ENCODE measurements at regions not wholly inside any gene's neighbourhood (a gene's known extent, or its start where the extent isn't known, plus 50 kb on each side); places are given as distances from the start of the nearest gene placed in this dataset.

GRCh38 chr3:154059833-154060232 lies 61.4 kb upstream of the ARHGEF26 start:
- TF ChIP-seq CTCF (IDR thresholded peaks at IDR 0.05; ENCODE audit: unreplicated experiment), result no peak
- no peaks in the 10 kb centered on the region for H3K9me3 Mint-ChIP-seq (ENCODE audit: low read depth, unreplicated experiment)
- BruUV-seq (replicated peaks), result no TSS peak
- CTCF ChIA-PET, result interaction anchor here (1.1 kb wide), 1 partner anchor 31 kb away, joined by 3 read pairs; no protein-coding TSS in a partner anchor
- no peaks in the 10 kb centered on the region for H3K27me3 Mint-ChIP-seq (ENCODE audit: unreplicated experiment)
- H3K4me1 Mint-ChIP-seq (ENCODE audit: low read depth, unreplicated experiment), result no peaks in the 10 kb centered on the region
- H3K4me3 Mint-ChIP-seq (ENCODE audit: low read depth, unreplicated experiment), result no peak overlapping the region
- DNase-seq, result peak; percentile 23
- intact Hi-C loops (cut with micrococcal nuclease; ENCODE audit: unreplicated experiment), result no loop called here
- no peak overlapping the region for H3K27ac Mint-ChIP-seq (ENCODE audit: unreplicated experiment)
- H3K36me3 Mint-ChIP-seq (ENCODE audit: insufficient read depth, unreplicated experiment), result no peaks in the 10 kb centered on the region

DNA sequence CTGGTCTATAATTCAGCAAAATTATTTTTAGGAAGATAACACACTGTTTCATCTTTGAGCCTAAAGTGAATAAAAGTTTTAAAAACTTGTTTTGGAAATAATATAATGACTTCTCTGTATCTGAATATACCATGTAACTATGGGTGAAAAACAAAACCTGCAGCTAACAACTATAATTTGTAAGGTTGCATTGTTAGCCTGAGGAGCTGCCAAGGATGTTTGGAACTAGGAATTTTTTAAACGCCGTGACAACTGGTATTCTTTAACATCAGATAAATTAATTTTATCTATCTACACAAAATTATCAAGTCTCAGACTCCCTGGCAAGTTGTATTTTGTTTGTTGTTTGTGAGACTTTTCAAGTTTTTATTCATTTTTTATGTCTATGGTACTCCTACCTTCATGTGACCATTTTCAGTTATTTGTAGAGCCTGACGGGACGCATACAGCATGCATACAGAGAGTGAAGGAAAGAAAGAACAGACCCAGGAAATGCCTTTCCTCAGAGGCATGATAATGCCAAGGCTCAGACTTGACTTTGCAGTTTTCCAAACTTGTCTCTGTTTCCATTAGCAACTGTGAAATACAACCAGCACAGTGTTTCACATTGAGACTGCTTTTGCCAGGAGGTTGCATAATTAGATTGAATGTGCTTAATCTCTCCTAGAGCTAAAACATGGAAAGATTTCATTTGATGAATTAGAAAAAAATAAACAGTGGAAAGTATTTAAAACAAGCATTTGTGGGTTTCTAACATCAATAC lies 60.8 kb upstream of the ARHGEF26 start:
- CTCF ChIA-PET, result interaction anchor here (1.1 kb wide), 1 partner anchor 30 kb away, joined by 3 read pairs; no protein-coding TSS in a partner anchor
- Mint-ChIP-seq H3K27me3 (ENCODE audit: unreplicated experiment) (no peaks in the 10 kb centered on the region), H3K4me3 (ENCODE audit: low read depth, unreplicated experiment) (no peak overlapping the region), H3K4me1 (ENCODE audit: low read depth, unreplicated experiment) (no peaks in the 10 kb centered on the region), H3K27ac (ENCODE audit: unreplicated experiment) (no peak overlapping the region), H3K36me3 (ENCODE audit: insufficient read depth, unreplicated experiment) (no peaks in the 10 kb centered on the region), H3K9me3 (ENCODE audit: low read depth, unreplicated experiment) (no peaks in the 10 kb centered on the region)
- BruUV-seq (replicated peaks), result no TSS peak
- intact Hi-C loops (cut with micrococcal nuclease; ENCODE audit: unreplicated experiment), result no loop called here
- DNase-seq, result no peak
- TF ChIP-seq CTCF (IDR thresholded peaks at IDR 0.05; ENCODE audit: unreplicated experiment), result no peak

DNA sequence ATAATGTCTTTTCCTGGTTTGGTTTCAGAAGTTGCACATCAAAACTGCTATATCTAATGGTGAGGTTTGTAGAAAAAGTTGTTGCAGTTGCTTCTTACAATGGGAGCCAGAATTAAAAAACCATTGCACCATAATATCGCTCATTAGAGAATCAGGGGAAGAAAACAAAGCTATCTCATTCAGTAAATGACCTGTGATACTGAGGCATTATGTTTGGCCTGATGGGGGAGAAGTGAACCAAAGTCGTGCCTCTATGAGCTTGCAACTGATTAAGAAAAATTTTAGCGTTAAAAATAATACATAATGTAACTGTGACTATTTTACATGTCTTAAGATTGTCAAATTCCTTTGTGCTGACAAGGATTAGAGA lies 60.2 kb upstream of the ARHGEF26 start:
- Mint-ChIP-seq H3K27ac (ENCODE audit: unreplicated experiment) (no peak overlapping the region), H3K4me1 (ENCODE audit: low read depth, unreplicated experiment) (no peaks in the 10 kb centered on the region), H3K27me3 (ENCODE audit: unreplicated experiment) (no peaks in the 10 kb centered on the region), H3K4me3 (ENCODE audit: low read depth, unreplicated experiment) (no peak overlapping the region), H3K9me3 (ENCODE audit: low read depth, unreplicated experiment) (no peaks in the 10 kb centered on the region), H3K36me3 (ENCODE audit: insufficient read depth, unreplicated experiment) (no peaks in the 10 kb centered on the region)
- no peak for TF ChIP-seq CTCF (IDR thresholded peaks at IDR 0.05; ENCODE audit: unreplicated experiment)
- BruUV-seq (replicated peaks), result no TSS peak
- intact Hi-C loops (cut with micrococcal nuclease; ENCODE audit: unreplicated experiment), result no loop called here
- no peak for DNase-seq
- CTCF ChIA-PET, result interaction anchor here (0.6 kb wide), 1 partner anchor 1911 kb away, joined by 4 read pairs; no protein-coding TSS in a partner anchor

DNA sequence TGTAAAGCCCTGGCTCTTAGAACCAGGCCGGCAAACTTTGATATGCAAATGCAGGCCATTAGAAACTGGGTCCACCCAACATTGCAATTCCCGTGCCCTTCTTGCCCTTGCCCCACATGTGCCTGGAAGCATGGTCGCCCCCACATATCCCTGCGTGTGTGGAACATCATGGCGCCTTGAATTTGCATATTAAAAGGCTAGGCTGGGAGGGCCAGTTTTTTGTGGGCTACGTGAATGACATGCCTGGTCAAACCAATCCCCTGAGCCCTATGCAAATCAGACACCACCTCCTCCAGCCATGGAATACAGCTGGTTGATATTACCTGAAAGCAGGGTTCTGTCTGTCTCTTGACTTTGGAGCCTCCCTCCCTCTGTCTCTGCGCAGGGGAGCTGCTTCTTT lies 58.7 kb upstream of the ARHGEF26 start:
- no peak for DNase-seq
- Mint-ChIP-seq H3K4me1 (ENCODE audit: low read depth, unreplicated experiment) (no peaks in the 10 kb centered on the region), H3K9me3 (ENCODE audit: low read depth, unreplicated experiment) (no peaks in the 10 kb centered on the region), H3K36me3 (ENCODE audit: insufficient read depth, unreplicated experiment) (no peaks in the 10 kb centered on the region), H3K4me3 (ENCODE audit: low read depth, unreplicated experiment) (no peak overlapping the region), H3K27ac (ENCODE audit: unreplicated experiment) (no peak overlapping the region), H3K27me3 (ENCODE audit: unreplicated experiment) (no peaks in the 10 kb centered on the region)
- intact Hi-C loops (cut with micrococcal nuclease; ENCODE audit: unreplicated experiment), result no loop called here
- no peak for TF ChIP-seq CTCF (IDR thresholded peaks at IDR 0.05; ENCODE audit: unreplicated experiment)
- no TSS peak for BruUV-seq (replicated peaks)
- CTCF ChIA-PET, result interaction anchor here (0.6 kb wide), 1 partner anchor 20 kb away, joined by 3 read pairs; no protein-coding TSS in a partner anchor
